CD14-positive monocyte (primary cell): ENCODE measurements at regions not wholly inside any gene's neighbourhood (a gene's known extent, or its start where the extent isn't known, plus 50 kb on each side); places are given as distances from the start of the nearest gene placed in this dataset.

Source experiments
- DNase-seq, 3 donors: peaks; one replicate each; pipeline ENCODE4 v3.0.0-alpha.2; 2011 to 2022
- H2AFZ ChIP-seq: 2 replicates; pipeline ENCODE4 v1.6.0; 2012; ENCODE audit warnings: mild to moderate bottlenecking, low read depth, low read length, inconsistent platforms; ENCODE audit not compliant: insufficient read depth, poor library complexity, severe bottlenecking
- H3K27ac ChIP-seq, 2 donors: 1 replicate in 1 of 2; 2 replicates in 1 of 2; pipeline ENCODE4 v1.5.1; 2012 to 2013; ENCODE audit warnings: low read length in 2 of 2, control low read depth in 1 of 2, inconsistent platforms in 1 of 2, low read depth in 1 of 2, mild to moderate bottlenecking in 1 of 2
- H3K27me3 ChIP-seq, 2 donors: one replicate each; pipeline versions ENCODE4 v1.6.0 to v1.6.1; 2011 to 2013; ENCODE audit warnings: low read length in 2 of 2; ENCODE audit not compliant: control insufficient read depth in 2 of 2, insufficient read depth in 2 of 2
- H3K36me3 ChIP-seq, 2 donors: replicated peaks in 1 of 2; 1 replicate in 1 of 2; 2 replicates in 1 of 2; pipeline versions ENCODE4 v1.5.1 to v1.6.1; 2012 to 2013; ENCODE audit warnings: low read length in 2 of 2, control low read depth in 1 of 2, inconsistent platforms in 1 of 2, mild to moderate bottlenecking in 1 of 2; ENCODE audit not compliant: insufficient read depth in 2 of 2, control insufficient read depth in 1 of 2
- H3K4me1 ChIP-seq, 2 donors: 1 replicate in 1 of 2; 2 replicates in 1 of 2; pipeline versions ENCODE4 v1.5.1 to v1.6.1; 2012 to 2013; ENCODE audit warnings: low read length in 2 of 2, control low read depth in 1 of 2, inconsistent platforms in 1 of 2, mild to moderate bottlenecking in 1 of 2, moderate library complexity in 1 of 2; ENCODE audit not compliant: insufficient read depth in 2 of 2, control insufficient read depth in 1 of 2
- H3K4me2 ChIP-seq: replicated peaks from 2 replicates; pipeline ENCODE3; 2012; ENCODE audit warnings: low read length, moderate library complexity, mild to moderate bottlenecking; ENCODE audit not compliant: poor library complexity, severe bottlenecking; ENCODE audit errors: extremely low read depth
- H3K4me3 ChIP-seq, 3 experiments: fragments of 200-600 bp in 1 of 3; sonication (generic) in 1 of 3; replicated peaks in 1 of 3; 1 replicate in 2 of 3; 2 replicates in 1 of 3; pipeline ENCODE4 v1.5.1; 2011 to 2013; ENCODE audit warnings: low read length in 3 of 3, mild to moderate bottlenecking in 3 of 3, control low read depth in 2 of 3, low read depth in 2 of 3, inconsistent platforms in 1 of 3, moderate library complexity in 1 of 3
- H3K79me2 ChIP-seq: 2 replicates; pipeline ENCODE4 v1.6.0; 2012; ENCODE audit warnings: mild to moderate bottlenecking, control low read depth, inconsistent platforms, low read length, moderate library complexity; ENCODE audit not compliant: insufficient read depth
- H3K9ac ChIP-seq: 2 replicates; pipeline ENCODE4 v1.6.0; 2017; ENCODE audit warnings: low read length, mild to moderate bottlenecking; ENCODE audit not compliant: insufficient read depth, poor library complexity, severe bottlenecking
- H3K9me3 ChIP-seq, 2 donors: replicated peaks in 1 of 2; 1 replicate in 1 of 2; 2 replicates in 1 of 2; pipeline versions ENCODE4 v1.5.1 to v1.6.1; 2012 to 2013; ENCODE audit warnings: low read length in 2 of 2, control low read depth in 1 of 2; ENCODE audit not compliant: control insufficient read depth in 1 of 2, insufficient read depth in 1 of 2
- H4K20me1 ChIP-seq: 2 replicates; pipeline ENCODE4 v1.6.0; 2012; ENCODE audit warnings: mild to moderate bottlenecking, low read length, control low read depth, moderate library complexity; ENCODE audit not compliant: insufficient read depth
- H3K27ac Mint-ChIP-seq, 7 donors: one replicate each; pipeline ENCODE4 v1.8.0; 2020; ENCODE audit warnings: mild to moderate bottlenecking in 7 of 7, mixed read lengths in 7 of 7, moderate library complexity in 6 of 7, inconsistent platforms in 2 of 7
- H3K27me3 Mint-ChIP-seq, 3 donors: one replicate each; pipeline ENCODE4 v1.8.0; 2021 to 2022; ENCODE audit warnings: low read depth in 3 of 3, mild to moderate bottlenecking in 3 of 3, mixed read lengths in 3 of 3, moderate library complexity in 3 of 3, inconsistent platforms in 1 of 3
- H3K36me3 Mint-ChIP-seq, 2 donors: one replicate each; pipeline ENCODE4 v1.8.0; 2020; ENCODE audit warnings: mixed read lengths in 2 of 2, inconsistent platforms in 1 of 2, mild to moderate bottlenecking in 1 of 2
- H3K4me1 Mint-ChIP-seq: one replicate; pipeline ENCODE4 v1.8.0; 2020; ENCODE audit warnings: mild to moderate bottlenecking, mixed read lengths
- H3K4me3 Mint-ChIP-seq, 2 donors: one replicate each; pipeline ENCODE4 v1.8.0; 2020; ENCODE audit warnings: mild to moderate bottlenecking in 2 of 2, mixed read lengths in 2 of 2, moderate library complexity in 1 of 2
- H3K9me3 Mint-ChIP-seq, 7 donors: one replicate each; pipeline ENCODE4 v1.8.0; 2020 to 2022; ENCODE audit warnings: mixed read lengths in 7 of 7, mild to moderate bottlenecking in 6 of 7, moderate library complexity in 6 of 7, inconsistent platforms in 2 of 7
- WGBS: methylation state at CpG from one replicate; pipeline ENCODE4 v1.1.5; 2013; ENCODE audit warnings: missing lambda C conversion rate; ENCODE audit not compliant: insufficient coverage; 5-methylcytosine and 5-hydroxymethylcytosine counted together
- intact Hi-C, 2 donors: fragments of 100-400 bp; cut with micrococcal nuclease; formaldehyde crosslinking; loops; one replicate each; pipeline versions ENCODE4 v1.15.0 to v1.15.1; 2023
- TF ChIP-seq, protein P1 (sequence below): fragments of 200-600 bp; IDR thresholded peaks from one replicate; pipeline ENCODE4 v1.8.0; 2022; ENCODE audit warnings: antibody characterized with exemption, mild to moderate bottlenecking

DNA sequence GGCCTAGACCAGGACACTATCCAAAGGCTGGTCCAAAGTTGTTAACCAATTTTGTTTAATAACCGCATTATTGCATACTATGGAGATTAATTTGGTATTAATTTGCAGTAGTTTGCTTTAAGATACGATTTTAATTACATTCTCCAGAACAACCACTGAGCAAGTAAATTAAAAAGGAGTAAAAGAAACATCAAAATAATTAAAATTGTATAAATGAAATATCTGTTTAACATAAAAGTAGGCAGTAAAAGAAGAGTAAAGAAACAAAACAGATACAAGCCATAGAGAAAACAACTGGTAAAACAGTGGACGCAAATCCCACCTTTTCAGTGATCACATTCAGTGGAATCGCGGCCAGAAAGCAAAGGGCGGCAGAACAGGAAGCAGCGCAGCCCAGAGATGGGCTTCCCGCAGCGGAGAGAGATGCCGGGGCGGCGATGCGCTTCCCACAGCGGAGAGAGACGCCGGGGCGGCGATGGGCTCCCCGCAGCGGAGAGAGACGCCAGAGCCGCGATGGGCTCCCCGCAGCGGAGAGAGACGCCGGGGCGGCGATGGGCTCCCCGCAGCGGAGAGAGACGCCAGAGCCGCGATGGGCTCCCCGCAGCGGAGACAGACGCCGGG, 176.8 kb downstream of the RTP5 start:
- H3K27ac Mint-ChIP-seq: no peak overlapping the region
- Histone ChIP-seq H3K27ac (no peak overlapping the region), H3K36me3 (no peaks in the 10 kb centered on the region), H3K4me3 (no peak overlapping the region), H3K4me1 (no peaks in the 10 kb centered on the region), H3K9me3 (peaks cover 13 to 19% of the 10 kb centered on the region in 2 donors), H3K79me2 (no peaks in the 10 kb centered on the region), H3K4me2 (no peak overlapping the region), H4K20me1 (no peaks in the 10 kb centered on the region), H3K9ac (no peak overlapping the region), H3K27me3 (peaks cover 6 to 8% of the 10 kb centered on the region in 2 donors), H2AFZ (no peak overlapping the region)
- intact Hi-C loops: no loop called here
- H3K9me3 Mint-ChIP-seq: peaks cover 5 to 31% (median 18%) of the 10 kb centered on the region in 7 donors
- no peaks in the 10 kb centered on the region for H3K36me3 Mint-ChIP-seq
- peak overlapping the region in 1 of 2 donors; percentile 77 for H3K4me3 Mint-ChIP-seq
- no peaks in the 10 kb centered on the region for H3K4me1 Mint-ChIP-seq
- DNase-seq: no peak
- peaks cover 46 to 66% (median 56%) of the 10 kb centered on the region in 3 donors for H3K27me3 Mint-ChIP-seq
- TF ChIP-seq, protein P1, sequence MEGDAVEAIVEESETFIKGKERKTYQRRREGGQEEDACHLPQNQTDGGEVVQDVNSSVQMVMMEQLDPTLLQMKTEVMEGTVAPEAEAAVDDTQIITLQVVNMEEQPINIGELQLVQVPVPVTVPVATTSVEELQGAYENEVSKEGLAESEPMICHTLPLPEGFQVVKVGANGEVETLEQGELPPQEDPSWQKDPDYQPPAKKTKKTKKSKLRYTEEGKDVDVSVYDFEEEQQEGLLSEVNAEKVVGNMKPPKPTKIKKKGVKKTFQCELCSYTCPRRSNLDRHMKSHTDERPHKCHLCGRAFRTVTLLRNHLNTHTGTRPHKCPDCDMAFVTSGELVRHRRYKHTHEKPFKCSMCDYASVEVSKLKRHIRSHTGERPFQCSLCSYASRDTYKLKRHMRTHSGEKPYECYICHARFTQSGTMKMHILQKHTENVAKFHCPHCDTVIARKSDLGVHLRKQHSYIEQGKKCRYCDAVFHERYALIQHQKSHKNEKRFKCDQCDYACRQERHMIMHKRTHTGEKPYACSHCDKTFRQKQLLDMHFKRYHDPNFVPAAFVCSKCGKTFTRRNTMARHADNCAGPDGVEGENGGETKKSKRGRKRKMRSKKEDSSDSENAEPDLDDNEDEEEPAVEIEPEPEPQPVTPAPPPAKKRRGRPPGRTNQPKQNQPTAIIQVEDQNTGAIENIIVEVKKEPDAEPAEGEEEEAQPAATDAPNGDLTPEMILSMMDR: no peak
- 92% methylated on average over 17 of the region's 38 CpGs for WGBS

DNA sequence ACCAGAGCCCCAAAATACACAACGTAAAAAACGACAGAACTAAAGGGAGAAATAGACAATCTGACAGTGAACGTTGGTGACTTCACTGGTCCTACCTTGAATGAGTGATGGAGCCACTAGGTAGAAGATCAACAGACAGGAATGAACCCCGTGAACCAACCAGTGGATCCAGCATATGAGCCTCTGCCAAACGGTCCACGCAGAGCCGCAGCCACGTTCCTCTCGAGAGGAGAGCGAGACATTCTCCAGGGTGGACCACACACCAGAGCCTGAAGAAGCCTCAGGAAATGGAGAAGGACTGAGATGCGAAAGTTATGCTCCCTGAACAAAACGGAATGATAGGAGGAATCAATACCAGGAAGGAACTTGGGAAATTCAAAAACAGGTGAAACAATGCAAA, 178.4 kb downstream of the RTP5 start:
- DNase-seq: no peak
- Mint-ChIP-seq H3K27me3 (peaks cover 50 to 72% (median 57%) of the 10 kb centered on the region in 3 donors), H3K9me3 (peaks cover 5 to 28% (median 18%) of the 10 kb centered on the region in 7 donors), H3K36me3 (no peaks in the 10 kb centered on the region), H3K27ac (no peak overlapping the region), H3K4me1 (no peaks in the 10 kb centered on the region), H3K4me3 (peak overlapping the region in 1 of 2 donors; percentile 65)
- Histone ChIP-seq H3K27ac (no peak overlapping the region), H3K27me3 (peaks cover 6 to 9% of the 10 kb centered on the region in 2 donors), H3K9ac (no peak overlapping the region), H3K4me3 (no peak overlapping the region), H2AFZ (no peak overlapping the region), H4K20me1 (no peaks in the 10 kb centered on the region), H3K36me3 (no peaks in the 10 kb centered on the region), H3K9me3 (peaks cover 13 to 19% of the 10 kb centered on the region in 2 donors), H3K4me2 (no peak overlapping the region), H3K79me2 (no peaks in the 10 kb centered on the region), H3K4me1 (no peaks in the 10 kb centered on the region)
- TF ChIP-seq, protein P1: no peak
- intact Hi-C loops: no loop called here
- WGBS: 97% methylated on average over 11 of the region's 12 CpGs
